GM19463 (cell line): ENCODE measurements at regions not wholly inside any gene's neighbourhood (a gene's known extent, or its start where the extent isn't known, plus 50 kb on each side); places are given as distances from the start of the nearest gene placed in this dataset.
"Not testable (repeated sequence)": the region's sequence is repeated elsewhere in the genome, so short reads cannot be mapped to it uniquely, and the experiment has no call there.

Source experiments
- ATAC-seq: cut with Tn5 transposase; IDR thresholded peaks from one replicate; pipeline ENCODE4 v1.9.1; 2021; ENCODE audit warnings: mild to moderate bottlenecking, moderate library complexity; ENCODE audit not compliant: unreplicated experiment

DNA sequence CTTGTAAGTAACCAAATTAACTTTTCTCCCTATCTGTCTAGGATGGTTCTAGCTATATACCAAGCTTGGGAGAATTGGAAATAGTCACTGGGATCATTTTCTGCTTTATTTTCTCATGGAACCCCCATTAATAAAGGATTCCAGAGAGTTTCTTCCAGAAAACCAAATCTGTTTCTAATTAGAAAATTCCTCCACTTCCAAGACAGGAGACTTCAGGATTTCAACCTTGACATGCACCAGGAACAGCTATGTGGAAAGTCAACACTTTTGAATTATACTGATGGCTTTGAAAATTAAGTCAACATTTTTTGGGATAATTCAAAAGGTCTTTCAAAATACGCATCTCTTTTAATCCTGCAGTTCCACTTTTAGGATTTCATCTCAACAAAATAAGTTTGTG, 138.3 kb downstream of the MEX3B start:
- no peak for ATAC-seq

DNA sequence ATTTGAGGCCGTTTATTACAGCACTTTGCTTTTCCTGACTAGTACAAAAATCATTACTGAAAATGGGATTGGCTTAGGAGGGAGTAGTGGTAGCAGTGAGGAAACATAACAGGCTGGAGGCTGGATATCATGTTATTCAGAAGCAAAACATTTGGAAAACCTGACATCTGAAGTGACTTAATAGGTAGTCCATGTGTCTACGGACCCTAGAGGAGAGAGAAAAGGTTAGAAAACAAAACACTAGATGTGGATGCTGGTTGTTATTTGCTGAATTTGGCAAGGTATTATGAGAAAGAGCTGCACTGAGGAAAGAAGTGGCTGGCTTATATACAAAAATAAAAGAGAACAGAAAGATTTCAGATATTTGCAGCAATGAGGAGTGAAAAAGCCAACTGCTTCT, 139.9 kb downstream of the MEX3B start:
- ATAC-seq, result no peak

DNA sequence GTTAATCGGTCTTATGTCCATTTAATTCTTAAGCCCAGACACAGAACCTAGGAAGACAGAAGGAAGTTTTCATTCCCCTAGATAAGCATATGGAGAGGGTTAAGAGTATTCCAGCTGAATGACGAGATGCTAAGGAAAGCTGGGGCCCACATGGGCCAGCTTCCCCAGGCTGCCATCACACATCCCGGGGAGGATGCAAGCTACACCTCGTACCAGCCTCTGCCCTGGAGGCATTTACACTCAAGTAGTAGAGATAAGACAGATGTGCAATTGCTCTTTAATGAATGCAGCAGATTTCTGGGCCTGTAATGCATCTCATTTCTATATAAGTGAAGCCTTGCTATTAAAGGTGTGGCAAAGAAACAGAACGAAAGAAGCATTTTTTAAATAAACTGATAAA, 144.5 kb downstream of the MEX3B start:
- ATAC-seq, result no peak

DNA sequence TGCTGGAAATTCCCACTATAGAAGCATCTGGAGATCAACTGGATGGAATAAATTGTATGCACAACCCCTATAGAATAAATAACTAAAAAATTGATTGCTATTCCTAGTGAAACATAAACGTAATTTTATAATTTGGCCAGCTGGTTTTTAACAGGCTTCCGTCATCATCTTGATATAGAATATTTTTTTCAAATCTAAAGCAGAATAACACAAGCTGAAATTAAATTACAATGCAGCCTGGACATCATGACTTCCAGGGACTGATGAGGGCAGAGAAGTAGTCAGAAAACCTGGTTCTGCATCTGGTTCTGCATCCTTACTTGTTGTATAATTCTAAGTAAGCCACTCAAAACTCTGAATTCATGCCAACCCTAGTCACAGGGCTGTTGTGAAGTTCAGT, 146.1 kb downstream of the MEX3B start:
- ATAC-seq, result no peak

DNA sequence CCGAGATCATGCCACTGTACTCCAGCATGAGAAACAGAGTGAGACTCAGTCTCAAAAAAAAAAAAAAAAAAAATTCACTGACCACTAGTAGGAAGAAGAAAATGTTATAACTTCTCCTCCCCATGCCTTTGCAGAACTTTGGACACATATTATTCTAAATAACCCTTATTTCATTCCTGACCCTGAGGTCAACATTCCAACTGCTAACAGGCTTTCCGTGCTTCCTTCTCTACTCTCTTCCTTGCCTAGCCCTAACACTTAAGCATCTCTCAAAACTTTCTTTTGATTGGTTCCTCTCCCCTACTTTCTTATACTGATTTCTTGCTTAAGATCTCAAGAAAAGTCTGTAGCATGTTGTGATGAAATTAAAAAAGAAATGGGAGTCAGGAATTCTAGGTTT, 146.8 kb downstream of the MEX3B start:
- no peak for ATAC-seq

DNA sequence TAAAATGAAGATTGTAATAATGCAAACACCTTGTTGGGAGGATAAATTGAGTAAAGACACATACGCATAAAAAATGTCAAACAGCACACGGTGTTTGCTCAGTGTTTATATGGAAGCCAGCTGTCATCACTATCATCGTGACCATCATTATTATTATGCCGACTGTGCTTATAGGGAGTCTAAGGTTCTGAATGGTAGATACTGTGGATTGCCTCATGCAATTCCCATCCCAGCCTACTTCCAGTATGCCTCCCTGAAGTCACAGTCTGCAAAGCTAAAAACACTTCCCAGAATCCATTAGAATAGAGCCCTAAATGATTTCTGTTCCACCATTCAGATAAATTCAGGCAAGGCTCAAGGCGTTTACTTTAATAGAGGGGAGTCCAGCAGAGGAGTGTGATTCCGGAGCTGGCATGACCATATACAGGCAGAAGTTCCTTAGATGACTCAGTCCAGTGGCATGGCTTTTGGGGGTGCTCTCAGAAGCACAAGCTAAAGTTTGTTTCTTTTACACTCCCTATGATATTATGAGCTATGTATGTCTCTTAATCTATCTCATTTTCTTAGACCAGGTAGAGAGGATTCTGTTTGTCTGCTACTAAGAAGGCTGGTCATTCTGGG, 148.7 kb downstream of the MEX3B start:
- no peak for ATAC-seq

DNA sequence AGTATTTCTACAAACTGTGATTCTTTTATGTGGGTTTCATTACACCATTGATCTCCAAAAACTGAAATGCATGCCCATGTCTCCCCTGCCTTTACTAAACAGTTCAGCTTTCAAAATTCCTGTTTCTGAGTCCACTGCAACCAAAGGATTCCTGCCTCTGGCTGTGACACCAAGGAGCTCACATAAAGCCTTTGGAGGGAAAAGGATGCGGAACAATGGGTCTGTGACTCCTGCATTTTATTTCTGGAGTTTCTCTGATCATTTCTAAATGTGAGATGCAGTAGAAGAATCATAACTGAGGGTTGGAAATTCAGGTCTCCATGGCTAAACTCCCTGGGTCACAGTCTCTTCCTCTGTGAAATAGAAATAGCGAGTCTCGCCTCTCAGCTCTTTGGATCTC, 149.5 kb downstream of the MEX3B start:
- ATAC-seq, result no peak

DNA sequence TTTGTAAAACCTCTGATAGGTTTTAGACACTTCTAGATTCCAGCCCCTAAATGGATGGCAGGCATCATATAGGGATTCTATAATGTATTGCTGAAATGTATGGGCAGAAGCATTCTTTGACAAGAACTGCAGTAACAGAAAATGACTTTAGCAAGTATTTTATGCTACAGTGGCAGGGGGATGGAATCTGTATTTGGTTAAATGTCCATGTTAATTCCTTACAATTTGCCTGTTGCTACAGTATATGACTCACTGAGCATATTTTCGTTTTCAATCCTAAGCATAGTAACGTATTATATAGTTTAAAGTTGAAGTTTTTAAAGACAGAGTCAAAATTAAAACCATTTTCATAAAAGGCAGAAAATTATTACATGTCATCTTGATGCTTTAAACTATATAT, 150.1 kb downstream of the MEX3B start:
- no peak for ATAC-seq

DNA sequence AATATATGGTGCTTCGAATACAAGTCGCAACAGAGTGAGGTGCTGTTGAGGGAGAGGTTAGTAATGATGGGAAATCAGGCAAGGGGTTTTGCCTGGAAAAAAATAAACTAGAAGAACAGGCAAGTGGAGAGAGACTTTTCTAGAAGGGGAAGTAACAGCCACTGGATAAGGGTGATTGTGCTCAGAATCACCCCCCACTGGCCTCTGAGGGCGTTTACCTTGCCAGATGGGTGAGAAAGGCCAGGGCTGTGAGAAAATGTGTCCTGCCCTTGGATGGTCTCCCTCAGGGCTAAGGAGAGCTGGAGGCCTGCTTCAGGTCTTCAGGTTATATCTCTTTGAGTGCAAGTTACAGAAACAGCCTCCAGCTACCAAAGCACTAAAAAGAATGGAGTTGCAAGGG, 151.8 kb downstream of the MEX3B start:
- no peak for ATAC-seq

DNA sequence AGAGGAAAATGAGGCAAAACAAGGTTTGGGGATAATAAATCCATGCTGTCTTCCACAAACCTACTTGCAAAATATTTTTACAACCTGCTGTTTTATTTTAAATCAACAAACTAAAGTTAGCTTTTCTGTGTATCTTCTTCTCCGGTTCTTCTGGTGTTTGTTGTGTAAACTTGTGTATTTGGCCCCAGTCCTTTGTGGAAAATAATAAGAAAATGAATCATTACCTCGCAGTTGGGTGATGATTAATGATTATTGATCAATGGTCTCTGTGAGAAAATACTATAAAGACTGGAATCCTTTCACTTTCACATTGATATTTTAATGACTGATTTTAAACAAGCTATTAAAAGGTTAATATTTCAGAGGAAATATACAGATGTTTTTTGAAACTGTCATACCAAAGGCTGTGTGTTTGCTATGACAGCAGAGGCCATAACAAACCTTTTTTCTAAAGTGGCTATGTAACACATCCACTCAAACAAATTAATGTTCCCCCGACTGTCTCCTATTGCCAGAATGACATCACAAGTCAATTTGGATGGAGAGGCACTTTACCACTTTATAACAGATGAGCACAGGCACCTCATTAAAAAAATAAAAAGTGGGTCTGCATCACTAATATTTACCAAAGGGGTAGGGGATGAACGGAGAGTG, 152.5 kb downstream of the MEX3B start:
- ATAC-seq, result no peak

DNA sequence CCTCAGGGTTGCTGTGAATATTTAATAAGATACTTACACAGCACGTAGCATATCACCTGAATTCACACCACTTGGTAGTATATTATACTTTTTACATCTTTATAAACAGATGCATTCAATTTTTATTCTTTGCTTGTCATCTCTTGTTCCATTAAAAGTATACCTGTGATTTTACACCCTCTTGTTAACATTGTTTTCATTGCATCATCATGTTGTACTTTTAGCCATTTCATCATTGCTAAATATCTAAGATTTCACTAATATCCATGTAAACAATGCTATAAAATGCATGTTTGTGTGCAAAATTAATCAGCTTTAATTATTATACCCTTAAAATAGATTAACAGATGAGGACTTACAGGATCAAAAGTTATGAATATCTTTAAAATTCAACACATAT, 155.3 kb downstream of the MEX3B start:
- ATAC-seq, result no peak

DNA sequence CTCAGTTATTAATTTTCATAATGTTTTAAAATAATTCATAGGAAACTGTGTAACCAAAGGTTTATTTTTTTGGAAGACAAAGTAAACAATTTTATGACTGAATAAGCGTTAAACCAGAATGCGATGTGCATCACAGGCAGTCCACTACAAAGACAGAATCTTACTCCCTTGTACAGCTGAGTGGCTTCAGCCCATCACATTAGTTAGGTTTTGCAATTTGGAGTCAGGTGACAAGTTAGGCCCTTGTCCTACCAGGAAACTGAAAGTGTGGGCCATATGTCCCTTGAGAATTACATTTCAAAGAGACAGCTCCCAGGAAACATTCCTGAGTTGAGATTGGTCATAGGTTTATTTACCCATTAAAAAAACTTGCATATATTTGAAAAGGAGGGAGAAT, 156.3 kb downstream of the MEX3B start:
- no peak for ATAC-seq

DNA sequence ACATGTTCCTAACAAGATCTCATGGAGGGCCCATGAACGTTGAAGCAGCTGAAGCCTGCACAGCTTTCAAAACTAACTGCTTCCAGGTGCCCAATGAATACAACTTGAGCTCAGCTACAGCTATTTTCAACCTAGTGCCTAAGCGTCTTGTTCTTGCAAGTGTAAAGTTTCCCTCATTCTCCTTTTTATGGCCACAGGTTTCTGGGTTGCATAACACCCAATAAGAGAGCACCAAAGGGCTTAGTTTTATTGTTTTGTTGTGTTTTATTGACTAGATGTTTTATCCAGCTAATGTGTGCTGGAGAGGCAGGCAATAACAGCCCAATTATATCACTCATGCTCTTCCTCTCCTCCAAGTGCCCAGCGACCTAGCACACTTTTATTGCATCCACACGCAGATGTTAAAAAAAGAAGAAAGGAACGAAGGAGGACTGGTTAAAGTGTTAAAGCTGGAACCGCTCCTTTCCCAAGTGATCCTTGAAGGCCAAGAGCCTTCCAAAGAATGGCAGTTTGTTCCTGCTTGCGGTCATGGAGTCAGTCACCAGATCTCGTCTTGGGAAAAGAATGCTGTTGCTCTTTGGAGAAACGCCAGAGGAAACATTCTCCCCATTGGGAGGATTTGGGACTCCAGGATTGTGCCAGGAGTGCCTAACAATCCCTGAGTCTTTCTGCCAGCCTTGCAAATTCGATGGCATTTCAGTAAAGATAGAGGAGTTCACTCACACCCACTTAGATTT, 156.9 kb downstream of the MEX3B start:
- ATAC-seq, result no peak

DNA sequence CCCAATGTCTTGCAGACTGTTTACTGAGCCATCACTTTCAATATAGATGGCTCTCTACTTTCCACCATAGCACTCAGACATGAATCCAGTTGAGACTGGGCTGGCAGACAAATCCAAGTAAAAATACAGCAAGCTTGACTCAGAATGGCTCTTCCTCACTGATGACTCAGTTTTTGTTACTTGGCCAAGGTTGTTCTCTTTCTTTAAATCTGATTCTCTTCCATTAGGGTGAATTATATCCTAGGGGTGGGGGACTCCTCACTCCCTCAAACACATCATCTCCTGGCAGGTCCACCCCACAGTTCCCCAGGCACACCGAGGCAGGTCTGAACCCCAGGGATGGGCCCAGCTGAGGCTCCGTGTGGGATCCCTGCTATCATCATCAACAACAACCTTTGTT, 157.9 kb downstream of the MEX3B start:
- no peak for ATAC-seq

DNA sequence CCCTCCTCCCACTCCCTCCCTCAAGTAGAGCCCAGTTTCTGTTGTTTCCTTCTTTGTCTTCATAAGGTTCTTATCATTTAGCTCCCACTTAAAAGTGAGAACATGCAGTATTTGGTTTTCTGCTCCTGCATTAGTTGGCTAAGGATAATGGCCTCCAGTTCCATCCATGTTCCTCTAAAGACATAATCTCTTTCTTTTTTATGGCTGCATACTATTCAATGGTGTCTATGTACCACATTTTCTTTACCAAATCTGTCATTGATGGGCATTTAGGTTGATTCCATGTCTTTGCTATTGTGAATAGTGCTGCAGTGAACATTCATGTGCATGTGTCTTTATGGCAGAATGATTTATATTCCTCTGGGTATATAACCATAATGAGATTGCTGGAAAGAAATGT, 158.6 kb downstream of the MEX3B start:
- not testable (repeated sequence) for ATAC-seq

DNA sequence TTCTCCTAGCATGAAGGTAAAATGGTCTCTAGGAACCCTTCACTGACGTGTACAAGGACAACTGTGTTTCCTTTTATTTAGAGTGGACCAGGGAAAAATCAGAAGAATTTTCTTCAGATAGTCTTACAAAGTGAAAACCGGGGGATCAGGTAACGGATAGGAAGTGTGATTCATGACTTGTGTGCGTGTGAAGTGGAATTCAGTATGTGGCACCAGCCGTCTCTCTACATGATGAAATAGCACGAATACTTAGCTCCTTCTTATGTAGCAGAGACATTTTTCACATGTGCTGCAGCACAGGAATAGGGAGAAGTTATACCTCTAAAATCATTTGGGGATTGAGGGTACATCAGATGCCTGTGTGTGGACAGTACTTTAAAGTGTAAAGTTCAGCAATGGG, 159.2 kb downstream of the MEX3B start:
- no peak for ATAC-seq

DNA sequence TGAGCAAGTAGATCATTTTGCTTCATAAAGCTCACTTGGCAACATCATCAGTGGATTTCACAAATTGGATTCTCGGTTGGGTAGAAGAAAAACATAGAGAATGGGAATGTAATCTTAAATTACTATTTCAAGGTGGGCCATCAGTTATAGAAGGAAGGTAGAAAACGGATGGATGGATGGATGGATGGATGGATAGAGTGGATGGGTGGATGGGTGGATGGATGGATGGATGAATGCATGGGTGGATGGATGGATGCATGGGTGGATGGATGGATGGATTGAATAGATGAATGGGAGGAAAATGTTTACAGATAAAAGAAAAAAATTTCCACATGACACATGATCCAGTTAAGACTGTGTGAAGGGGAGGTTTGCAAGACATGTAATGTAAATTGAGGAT, 159.7 kb downstream of the MEX3B start:
- no peak for ATAC-seq

DNA sequence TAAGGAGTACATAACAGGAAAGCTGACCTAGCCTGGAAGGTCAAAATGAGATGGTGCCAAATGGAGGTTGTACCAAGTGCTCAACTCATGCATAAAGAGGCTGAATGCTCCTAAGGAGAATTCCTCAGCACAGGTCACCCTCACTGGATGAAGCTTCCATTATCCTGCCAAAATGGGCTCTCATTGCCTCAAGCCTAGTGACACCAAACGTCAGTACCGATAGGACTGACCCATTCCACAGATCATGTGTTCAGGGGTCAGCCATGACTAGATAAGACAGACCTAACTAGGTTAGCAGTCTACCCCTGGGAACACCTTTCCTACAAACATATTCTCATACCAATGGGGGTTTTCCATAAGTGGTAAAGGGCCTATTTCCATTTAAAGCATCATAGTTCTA, 160.7 kb downstream of the MEX3B start:
- ATAC-seq, result no peak

DNA sequence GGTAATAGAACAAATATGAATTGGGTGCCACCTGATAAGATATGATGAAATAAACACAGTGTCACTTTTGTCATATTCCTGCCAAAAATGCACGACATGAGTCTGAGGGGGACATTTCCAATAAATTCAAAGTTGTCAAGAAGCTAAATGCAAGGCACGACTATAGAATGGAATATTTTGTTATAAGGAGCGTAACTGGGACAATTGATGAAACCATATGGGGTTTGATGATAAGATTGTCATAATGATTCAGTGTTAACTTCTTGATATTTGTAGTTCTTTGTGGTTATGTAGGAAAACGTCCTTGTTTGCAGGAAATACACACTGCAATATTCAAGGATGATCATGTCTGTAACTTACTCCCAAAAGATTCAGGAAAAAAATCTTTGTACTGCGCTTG, 163.3 kb downstream of the MEX3B start:
- ATAC-seq, result no peak

DNA sequence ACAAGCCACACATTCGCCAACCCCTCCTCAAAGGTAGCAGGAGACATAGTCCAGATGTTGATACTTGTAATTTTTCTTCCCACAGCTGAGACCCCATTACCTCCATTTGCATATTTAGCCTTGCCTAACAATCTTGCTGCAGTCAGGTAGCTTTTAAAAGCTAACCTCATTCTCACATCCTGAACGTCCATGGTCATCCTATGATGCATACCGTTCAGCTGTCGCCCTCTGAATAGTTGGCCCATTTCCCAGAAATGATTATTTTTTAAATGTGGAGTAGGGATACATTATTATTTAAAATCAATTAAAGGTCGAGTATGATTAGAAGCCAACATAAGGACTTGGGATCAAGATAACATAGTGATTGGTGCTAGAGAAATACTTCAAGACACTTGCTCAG, 165.0 kb downstream of the MEX3B start:
- ATAC-seq, result no peak

DNA sequence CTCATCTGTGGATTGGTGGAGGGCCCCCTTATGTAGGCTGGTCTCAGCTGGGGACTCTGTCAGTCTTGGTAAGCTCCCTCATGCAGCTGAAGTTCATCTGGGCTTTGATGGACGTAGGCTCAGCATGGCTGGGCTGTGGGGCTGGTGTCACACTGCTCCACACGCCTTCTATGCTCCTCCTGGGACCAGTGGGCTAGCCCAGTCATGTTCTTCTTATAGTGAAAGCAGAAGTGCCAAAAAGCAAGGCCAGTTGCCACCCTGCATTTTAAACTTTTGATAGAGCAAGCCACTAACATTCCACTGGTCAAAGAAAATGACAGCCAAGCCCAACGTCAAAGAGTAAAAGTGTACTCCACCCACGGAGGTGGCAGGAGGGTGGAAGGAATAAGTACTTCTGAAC, 165.5 kb downstream of the MEX3B start:
- ATAC-seq, result peak; percentile 62

DNA sequence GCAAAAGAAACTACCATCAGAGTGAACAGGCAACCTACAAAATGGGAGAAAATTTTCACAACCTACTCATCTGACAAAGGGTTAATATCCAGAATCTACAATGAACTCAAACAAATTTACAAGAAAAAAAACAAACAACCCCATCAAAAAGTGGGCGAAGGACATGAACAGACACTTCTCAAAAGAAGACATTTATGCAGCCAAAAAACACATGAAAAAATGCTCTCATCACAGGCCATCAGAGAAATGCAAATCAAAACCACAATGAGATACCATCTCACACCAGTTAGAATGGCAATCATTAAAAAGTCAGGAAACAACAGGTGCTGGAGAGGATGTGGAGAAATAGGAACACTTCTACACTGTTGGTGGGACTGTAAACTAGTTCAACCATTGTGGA, 170.1 kb downstream of the MEX3B start:
- not testable (repeated sequence) for ATAC-seq

DNA sequence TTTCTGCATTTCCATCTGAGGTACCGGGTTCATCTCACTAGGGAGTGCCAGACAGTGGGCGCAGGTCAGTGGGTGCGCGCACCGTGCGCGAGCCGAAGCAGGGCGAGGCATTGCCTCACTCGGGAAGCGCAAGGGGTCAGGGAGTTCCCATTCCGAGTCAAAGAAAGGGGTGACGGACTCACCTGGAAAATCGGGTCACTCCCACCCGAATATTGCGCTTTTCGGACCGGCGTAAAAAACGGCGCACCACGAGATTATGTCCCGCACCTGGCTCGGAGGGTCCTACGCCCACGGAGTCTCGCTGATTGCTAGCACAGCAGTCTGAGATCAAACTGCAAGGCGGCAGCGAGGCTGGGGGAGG, 175.1 kb downstream of the MEX3B start:
- ATAC-seq, result not testable (repeated sequence)
